HFF-Myc (cell line): ENCODE measurements at regions not wholly inside any gene's neighbourhood (a gene's known extent, or its start where the extent isn't known, plus 50 kb on each side); places are given as distances from the start of the nearest gene placed in this dataset.

ENCODE experiments used
- DNase-seq: peaks from one replicate; pipeline ENCODE4 v3.0.0-alpha.2; 2011; ENCODE audit warnings: low read depth; ENCODE audit errors: extremely low read depth
- H3K4me3 ChIP-seq: replicated peaks from 2 replicates; pipeline ENCODE4 v1.5.1; 2011; ENCODE audit warnings: low read depth, mild to moderate bottlenecking, control low read depth, low read length
- TF ChIP-seq, protein P1 (sequence below): IDR thresholded peaks from 2 replicates; pipeline ENCODE4 v1.5.1; 2012; ENCODE audit warnings: mild to moderate bottlenecking, low read depth, low read length, control low read depth; ENCODE audit errors: missing control alignments

DNA sequence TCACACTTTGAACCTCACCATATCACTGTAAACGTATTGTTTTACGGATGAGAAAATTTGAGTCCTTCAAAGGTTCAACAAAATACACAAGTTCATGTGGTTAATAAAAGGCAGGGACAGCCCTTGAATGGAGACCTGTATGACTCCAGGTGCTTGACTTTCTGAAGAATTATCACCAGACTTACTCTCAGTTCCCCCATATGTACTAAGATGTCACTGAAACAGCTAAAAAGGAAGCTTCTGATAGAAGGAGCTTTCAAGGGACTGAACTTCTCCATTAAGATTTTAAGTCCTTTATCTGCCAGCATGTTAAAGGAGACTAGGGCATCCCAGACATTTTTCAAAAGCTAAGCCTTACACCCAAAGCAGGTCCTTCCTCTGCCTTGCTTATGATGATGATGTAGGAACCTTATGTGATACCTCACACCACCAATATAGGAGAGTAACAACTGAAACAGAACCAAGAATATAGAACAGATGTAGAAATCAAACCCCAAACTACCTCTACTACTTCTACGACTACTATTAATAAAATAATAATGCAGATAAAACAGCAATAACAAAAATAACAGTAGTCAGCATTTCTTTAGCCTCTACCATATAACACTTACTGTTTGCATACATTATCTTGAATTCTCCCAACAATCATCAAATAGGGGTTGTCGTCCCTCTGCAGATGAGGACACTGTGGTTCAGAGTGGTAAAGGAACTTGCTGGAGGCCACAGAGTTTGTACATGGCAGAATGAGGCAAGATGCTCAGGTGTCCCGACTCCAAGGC lies 273.9 kb downstream of the ELAVL2 start:
- DNase-seq = no peak
- TF ChIP-seq, protein P1, sequence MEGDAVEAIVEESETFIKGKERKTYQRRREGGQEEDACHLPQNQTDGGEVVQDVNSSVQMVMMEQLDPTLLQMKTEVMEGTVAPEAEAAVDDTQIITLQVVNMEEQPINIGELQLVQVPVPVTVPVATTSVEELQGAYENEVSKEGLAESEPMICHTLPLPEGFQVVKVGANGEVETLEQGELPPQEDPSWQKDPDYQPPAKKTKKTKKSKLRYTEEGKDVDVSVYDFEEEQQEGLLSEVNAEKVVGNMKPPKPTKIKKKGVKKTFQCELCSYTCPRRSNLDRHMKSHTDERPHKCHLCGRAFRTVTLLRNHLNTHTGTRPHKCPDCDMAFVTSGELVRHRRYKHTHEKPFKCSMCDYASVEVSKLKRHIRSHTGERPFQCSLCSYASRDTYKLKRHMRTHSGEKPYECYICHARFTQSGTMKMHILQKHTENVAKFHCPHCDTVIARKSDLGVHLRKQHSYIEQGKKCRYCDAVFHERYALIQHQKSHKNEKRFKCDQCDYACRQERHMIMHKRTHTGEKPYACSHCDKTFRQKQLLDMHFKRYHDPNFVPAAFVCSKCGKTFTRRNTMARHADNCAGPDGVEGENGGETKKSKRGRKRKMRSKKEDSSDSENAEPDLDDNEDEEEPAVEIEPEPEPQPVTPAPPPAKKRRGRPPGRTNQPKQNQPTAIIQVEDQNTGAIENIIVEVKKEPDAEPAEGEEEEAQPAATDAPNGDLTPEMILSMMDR = no peak
- H3K4me3 ChIP-seq = no peak overlapping the region

DNA sequence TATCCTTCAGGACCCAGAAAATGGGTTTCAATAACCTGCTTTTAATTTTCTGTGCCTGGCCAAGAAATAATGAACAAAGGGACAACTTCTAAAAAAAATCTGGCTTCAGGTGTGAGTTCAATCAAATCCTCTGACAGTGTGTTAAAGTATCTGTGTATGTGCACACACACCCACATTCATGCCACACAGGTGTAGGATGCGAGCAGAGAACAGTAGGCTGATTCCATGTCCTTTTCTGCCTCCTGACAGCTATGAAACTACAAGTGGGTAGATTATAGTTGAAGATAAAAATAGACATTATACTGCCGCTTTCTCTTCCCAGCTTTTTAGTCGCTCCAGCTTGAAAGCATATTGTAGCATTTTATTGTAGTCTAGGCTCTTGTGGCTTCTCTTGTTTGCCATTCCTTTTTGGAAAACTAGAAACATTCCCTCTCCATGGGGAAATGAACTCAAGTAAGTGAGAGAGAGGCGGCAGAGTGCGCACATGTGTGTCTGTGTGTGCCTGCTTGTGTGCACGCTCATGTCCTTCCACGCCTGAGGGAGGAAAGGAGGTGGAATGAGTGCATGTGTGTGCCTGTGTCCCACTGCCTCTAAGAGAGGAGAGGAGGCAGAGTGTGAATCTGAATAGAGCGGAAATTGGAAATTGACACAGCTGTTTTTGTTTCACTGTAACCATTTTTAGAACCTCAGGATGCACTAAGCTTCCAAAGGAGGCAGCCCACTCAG lies 273.0 kb downstream of the ELAVL2 start:
- no peak for DNase-seq
- H3K4me3 ChIP-seq = no peak overlapping the region
- TF ChIP-seq, protein P1 = no peak

DNA sequence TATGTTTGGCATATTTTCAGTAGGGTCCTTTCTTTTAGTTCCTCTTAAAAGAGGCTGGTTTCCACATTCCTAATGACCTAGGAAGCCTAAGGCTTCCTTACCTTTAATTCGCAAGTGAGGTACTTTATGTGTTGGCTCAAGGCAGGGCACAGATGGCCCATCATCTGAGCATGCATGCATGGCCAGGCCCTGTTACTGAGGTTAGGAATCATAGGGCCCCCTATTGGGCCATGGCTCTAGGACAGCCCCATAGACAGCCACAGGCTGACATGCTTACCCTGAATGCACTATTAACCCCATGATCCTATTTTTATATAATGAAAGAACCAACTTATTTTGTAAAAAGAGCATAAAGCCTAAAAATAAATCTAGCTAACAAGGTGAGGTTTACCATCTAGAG lies 271.4 kb downstream of the ELAVL2 start:
- DNase-seq = no peak
- H3K4me3 ChIP-seq = no peak overlapping the region
- TF ChIP-seq, protein P1 = no peak

GRCh38 chr9:23555851-23556250 lies 270.2 kb downstream of the ELAVL2 start:
- TF ChIP-seq, protein P1 = no peak
- no peak overlapping the region for H3K4me3 ChIP-seq
- no peak for DNase-seq

GRCh38 chr9:23556459-23556858 lies 269.6 kb downstream of the ELAVL2 start:
- H3K4me3 ChIP-seq = no peak overlapping the region
- TF ChIP-seq, protein P1 = no peak
- no peak for DNase-seq

DNA sequence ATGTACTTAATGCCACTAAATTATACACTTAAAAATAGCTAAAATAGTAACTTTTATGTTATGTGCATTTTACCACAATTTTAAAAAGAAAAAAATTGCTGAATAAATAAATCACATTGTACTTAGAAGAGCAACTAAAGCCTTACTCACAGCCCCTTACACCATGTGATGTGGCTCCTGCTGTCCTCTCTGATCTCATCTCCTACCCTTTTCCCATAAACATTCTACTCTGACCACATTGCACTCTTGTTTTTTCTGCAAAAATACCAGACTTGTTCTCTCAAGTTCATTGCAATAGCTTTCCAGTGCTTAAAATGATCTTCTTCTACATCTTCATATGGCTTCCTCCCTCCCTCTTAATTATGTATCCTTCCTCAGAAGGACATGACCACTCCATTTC lies 268.4 kb downstream of the ELAVL2 start:
- no peak for DNase-seq
- TF ChIP-seq, protein P1 = no peak
- no peak overlapping the region for H3K4me3 ChIP-seq
